Testis (tissue), 2 donors: ENCODE measurements at regions not wholly inside any gene's neighbourhood (a gene's known extent, or its start where the extent isn't known, plus 50 kb on each side); places are given as distances from the start of the nearest gene placed in this dataset.

Source experiments
- DNase-seq: peaks from one replicate; pipeline ENCODE4 v3.0.0-alpha.2; 2019
- H3K27ac ChIP-seq, 2 donors: fragments of 200-600 bp; sonication (generic); one replicate each; pipeline ENCODE4 v1.5.1; 2019
- H3K27me3 ChIP-seq: fragments of 200-600 bp; sonication (generic); one replicate; pipeline ENCODE4 v1.5.1; 2019
- H3K36me3 ChIP-seq: fragments of 200-600 bp; sonication (generic); one replicate; pipeline ENCODE4 v1.5.1; 2017; ENCODE audit warnings: low read depth; ENCODE audit errors: missing control alignments
- H3K4me1 ChIP-seq: fragments of 200-600 bp; sonication (generic); one replicate; pipeline ENCODE4 v1.5.1; 2019
- H3K4me3 ChIP-seq, 2 donors: fragments of 200-600 bp; sonication (generic); one replicate each; pipeline ENCODE4 v1.5.1; 2017 to 2019
- H3K9me3 ChIP-seq: fragments of 200-600 bp; sonication (generic); one replicate; pipeline ENCODE4 v1.5.1; 2017
- POLR2A ChIP-seq: fragments of 450-650 bp; IDR thresholded peaks from one replicate; pipeline ENCODE4 v1.6.1; 2017; ENCODE audit warnings: antibody characterized with exemption, mild to moderate bottlenecking, moderate library complexity
- WGBS, 2 donors: methylation state at CpG; one replicate each; pipeline ENCODE4 v1.1.5; 2018; 5-methylcytosine and 5-hydroxymethylcytosine counted together
- intact Hi-C: fragments of 100-400 bp; cut with DNase I; formaldehyde crosslinking; loops from one replicate; pipeline ENCODE4 v1.15.1; 2023; ENCODE audit warnings: low total_unique reads
- TF ChIP-seq, protein P1 (sequence below), 3 experiments: fragments of 450-650 bp in 2 of 3; fragments of 200-600 bp in 1 of 3; sonication (generic) in 1 of 3; IDR thresholded peaks; one replicate each; pipeline ENCODE4 v1.5.1; 2016 to 2019; ENCODE audit warnings: antibody characterized with exemption in 3 of 3, mild to moderate bottlenecking in 2 of 3, moderate library complexity in 1 of 3

DNA sequence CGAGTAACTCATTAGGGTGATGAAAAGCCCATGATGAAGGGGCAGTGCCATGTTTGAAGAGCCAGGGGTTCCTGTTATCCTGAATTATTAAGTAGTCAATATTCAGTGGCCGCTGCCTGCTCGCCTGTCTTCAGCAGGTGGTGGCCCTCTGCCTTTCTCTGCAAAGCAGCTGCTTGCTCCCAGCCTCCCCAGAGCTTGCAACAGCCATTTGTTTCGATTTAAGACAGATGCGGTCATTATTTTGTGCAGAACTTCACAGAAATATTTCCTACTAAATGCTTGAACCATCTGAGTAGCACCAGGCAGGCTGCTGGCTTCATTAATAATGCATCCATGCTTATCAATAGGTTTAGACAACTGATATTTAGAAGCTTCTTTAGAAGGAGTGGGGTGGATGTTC, 104.3 kb upstream of the TTC29 start:
- DNase-seq: no peak
- TF ChIP-seq, protein P1, sequence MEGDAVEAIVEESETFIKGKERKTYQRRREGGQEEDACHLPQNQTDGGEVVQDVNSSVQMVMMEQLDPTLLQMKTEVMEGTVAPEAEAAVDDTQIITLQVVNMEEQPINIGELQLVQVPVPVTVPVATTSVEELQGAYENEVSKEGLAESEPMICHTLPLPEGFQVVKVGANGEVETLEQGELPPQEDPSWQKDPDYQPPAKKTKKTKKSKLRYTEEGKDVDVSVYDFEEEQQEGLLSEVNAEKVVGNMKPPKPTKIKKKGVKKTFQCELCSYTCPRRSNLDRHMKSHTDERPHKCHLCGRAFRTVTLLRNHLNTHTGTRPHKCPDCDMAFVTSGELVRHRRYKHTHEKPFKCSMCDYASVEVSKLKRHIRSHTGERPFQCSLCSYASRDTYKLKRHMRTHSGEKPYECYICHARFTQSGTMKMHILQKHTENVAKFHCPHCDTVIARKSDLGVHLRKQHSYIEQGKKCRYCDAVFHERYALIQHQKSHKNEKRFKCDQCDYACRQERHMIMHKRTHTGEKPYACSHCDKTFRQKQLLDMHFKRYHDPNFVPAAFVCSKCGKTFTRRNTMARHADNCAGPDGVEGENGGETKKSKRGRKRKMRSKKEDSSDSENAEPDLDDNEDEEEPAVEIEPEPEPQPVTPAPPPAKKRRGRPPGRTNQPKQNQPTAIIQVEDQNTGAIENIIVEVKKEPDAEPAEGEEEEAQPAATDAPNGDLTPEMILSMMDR (IDR thresholded peaks at IDR 0.05): no peak
- TF ChIP-seq POLR2A: no peak
- H3K27ac ChIP-seq: no peak overlapping the region
- WGBS, 2 donors: 83 to 93% methylated on average over 5 of the region's 5 CpGs
- H3K36me3 ChIP-seq: no peaks in the 10 kb centered on the region
- no peak overlapping the region for H3K4me3 ChIP-seq
- H3K27me3 ChIP-seq: no peaks in the 10 kb centered on the region
- no peaks in the 10 kb centered on the region for H3K9me3 ChIP-seq
- intact Hi-C loops: no loop called here
- H3K4me1 ChIP-seq: no peaks in the 10 kb centered on the region

DNA sequence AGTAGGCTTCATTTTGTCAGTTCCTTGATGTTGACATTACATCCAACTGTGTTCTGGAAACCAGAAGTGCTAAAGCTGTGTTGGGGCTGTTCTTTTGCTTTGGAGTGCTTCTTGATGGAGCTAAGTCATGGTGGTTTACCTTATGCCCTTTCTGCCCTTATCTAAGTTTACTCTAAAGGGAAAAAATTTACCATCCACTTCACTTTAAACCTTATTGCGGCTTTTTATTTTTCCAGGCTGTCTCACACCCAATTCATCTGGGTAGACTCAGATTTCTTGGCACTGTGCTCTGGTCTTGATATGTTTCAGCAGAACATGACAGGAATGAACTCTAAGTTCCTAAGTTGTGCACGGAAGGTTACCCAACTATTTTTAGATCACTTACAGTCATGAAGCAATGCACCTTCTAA, 104.7 kb upstream of the TTC29 start:
- Histone ChIP-seq H3K27me3 (no peaks in the 10 kb centered on the region), H3K36me3 (no peaks in the 10 kb centered on the region), H3K4me1 (no peaks in the 10 kb centered on the region), H3K27ac (no peak overlapping the region), H3K9me3 (no peaks in the 10 kb centered on the region), H3K4me3 (no peak overlapping the region)
- no peak for TF ChIP-seq POLR2A
- TF ChIP-seq, protein P1 (IDR thresholded peaks at IDR 0.05): no peak
- intact Hi-C loops: no loop called here
- WGBS, 2 donors: 39 to 47% methylated on average over 2 of the region's 2 CpGs
- no peak for DNase-seq

DNA sequence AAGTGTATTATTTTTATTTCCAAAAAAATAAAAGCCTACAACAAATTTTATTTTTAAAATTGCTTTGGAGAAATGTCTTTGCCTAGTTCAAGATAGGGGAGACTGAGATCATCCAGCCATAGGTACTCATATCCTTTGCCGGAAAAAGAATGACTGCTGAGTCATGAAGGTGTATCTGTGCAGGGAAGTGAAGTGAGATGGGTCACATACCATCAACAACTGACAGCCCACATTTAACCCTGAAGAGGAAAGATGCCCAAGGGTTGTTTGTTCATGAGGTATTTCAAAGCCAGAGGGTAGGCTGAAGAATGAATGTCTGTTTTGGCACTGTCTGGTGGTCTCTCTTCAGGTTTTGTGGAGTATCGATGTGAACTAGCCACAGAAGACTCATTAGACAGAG, 106.7 kb upstream of the TTC29 start:
- no peak for DNase-seq
- intact Hi-C loops: no loop called here
- Histone ChIP-seq H3K36me3 (no peaks in the 10 kb centered on the region), H3K4me3 (no peak overlapping the region), H3K9me3 (no peaks in the 10 kb centered on the region), H3K27me3 (no peaks in the 10 kb centered on the region), H3K4me1 (peaks cover 5% of the 10 kb centered on the region), H3K27ac (no peak overlapping the region)
- no peak for TF ChIP-seq POLR2A
- TF ChIP-seq, protein P1 (IDR thresholded peaks at IDR 0.05): no peak
- 92% methylated on average over 2 of the region's 2 CpGs for WGBS, 2 donors

DNA sequence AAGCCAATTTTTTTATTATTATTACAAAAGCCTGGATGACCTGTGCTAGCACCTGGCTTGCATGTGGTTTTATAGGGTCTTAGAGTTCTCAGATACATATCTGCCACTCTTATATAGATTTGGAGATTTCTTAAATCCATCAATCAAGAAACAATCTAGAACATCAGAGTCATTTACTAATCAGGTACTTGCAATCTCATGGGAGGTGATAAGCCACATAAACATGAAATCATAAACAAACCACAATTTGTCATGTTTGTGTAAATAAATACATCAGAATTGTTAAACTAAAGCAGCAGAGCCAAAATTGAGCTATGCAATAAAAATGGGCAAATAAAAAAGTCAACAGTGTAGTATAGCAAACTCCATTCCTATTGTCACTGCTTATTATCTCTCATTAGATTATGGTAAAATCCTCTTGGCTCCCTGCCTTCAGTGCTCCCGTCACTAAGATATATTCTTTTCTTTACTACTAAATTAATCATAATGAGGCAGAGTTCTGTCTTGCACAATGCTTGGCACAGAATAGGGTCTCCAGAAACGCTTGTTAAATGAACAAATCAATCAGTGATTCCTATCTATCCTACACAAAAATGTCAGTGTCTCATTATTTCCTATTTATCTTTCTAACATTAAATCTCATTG, 108.7 kb upstream of the TTC29 start:
- Histone ChIP-seq H3K9me3 (no peaks in the 10 kb centered on the region), H3K4me1 (peaks cover 5% of the 10 kb centered on the region), H3K36me3 (no peaks in the 10 kb centered on the region), H3K4me3 (no peak overlapping the region), H3K27ac (no peak overlapping the region), H3K27me3 (no peaks in the 10 kb centered on the region)
- intact Hi-C loops: no loop called here
- TF ChIP-seq, protein P1 (IDR thresholded peaks at IDR 0.05): no peak
- TF ChIP-seq POLR2A: no peak
- 71 to 76% methylated on average over 2 of the region's 2 CpGs for WGBS, 2 donors
- no peak for DNase-seq

DNA sequence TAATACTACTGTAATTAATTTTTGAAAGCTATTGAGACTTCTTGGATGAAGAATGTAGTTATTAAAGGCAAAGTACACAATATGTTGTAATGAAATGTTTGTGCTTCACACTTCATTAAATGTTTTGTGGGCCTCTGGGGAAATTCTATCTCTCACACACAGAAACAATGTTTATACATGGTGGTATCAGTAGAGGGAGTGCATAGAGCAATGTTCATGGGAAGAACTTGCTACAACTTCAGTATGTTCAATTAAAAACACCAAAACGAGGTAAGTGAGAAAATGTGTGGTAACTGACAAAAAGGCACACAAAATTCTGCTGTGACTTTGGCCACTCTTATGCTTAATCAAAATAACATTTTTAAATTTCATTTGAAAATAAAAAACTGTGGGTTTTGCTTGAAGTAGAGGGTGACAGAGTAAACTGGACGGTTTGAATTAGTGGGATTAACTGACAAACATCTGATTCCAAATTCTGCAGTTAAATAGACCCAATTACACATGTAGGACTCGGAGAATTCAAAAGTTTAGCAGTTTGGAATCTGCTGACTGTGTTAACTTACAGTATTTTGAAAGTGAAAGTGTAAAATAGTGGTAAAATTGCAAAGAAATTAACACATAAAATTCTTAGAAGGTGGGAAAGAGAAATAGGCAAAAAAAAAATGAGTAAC, 111.4 kb upstream of the TTC29 start:
- H3K27ac ChIP-seq: peak overlapping the region in 1 of 2 donors; percentile 62
- intact Hi-C loops: no loop called here
- H3K4me3 ChIP-seq: peak overlapping the region in 1 of 2 donors; percentile 4
- H3K9me3 ChIP-seq: no peaks in the 10 kb centered on the region
- no peak for DNase-seq
- peaks cover 5% of the 10 kb centered on the region for H3K4me1 ChIP-seq
- 32 to 43% methylated on average over 3 of the region's 3 CpGs for WGBS, 2 donors
- TF ChIP-seq, protein P1 (IDR thresholded peaks at IDR 0.05): no peak
- no peak for TF ChIP-seq POLR2A
- H3K36me3 ChIP-seq: no peaks in the 10 kb centered on the region
- H3K27me3 ChIP-seq: no peaks in the 10 kb centered on the region
